ENCODE measurements at regions not wholly inside any gene's neighbourhood (a gene's known extent, or its start where the extent isn't known, plus 50 kb on each side); places are given as distances from the start of the nearest gene placed in this dataset.

- TF ChIP-seq CTCF (IDR thresholded peaks at IDR 0.05) (no peak), POLR2A (IDR thresholded peaks at IDR 0.05) (no peak)
Measured at GRCh38 chr6:78324213-78324612, 543.1 kb upstream of the IRAK1BP1 start.
